ENCODE measurements at regions not wholly inside any gene's neighbourhood (a gene's known extent, or its start where the extent isn't known, plus 50 kb on each side); places are given as distances from the start of the nearest gene placed in this dataset.
"Not testable (repeated sequence)": the region's sequence is repeated elsewhere in the genome, so short reads cannot be mapped to it uniquely, and the experiment has no call there.

DNA sequence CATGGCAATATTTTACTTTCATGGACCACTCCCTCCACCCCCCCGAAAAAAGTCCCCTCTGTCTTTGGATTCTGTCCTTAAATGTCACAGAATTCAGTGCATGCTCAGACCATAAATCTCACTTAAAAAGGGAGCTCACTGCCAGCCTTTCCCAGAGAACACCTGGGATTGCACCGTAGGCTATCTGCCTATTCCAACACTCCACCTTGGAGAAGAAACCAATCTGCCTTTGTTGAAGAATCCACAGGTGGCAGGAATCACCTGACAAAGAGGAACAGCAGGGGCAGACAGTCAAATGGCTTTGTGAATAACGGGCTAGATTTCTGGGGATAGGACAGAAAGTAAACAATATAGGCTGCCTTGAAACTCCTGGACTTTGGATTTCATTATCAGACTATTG is 306.7 kb upstream of the BRINP1 start:
- FAIRE-seq: no peak
- no peak overlapping the region for H3K27ac ChIP-seq (ENCODE audit: low read depth in 1 of 3, low read length in 2 of 3)

DNA sequence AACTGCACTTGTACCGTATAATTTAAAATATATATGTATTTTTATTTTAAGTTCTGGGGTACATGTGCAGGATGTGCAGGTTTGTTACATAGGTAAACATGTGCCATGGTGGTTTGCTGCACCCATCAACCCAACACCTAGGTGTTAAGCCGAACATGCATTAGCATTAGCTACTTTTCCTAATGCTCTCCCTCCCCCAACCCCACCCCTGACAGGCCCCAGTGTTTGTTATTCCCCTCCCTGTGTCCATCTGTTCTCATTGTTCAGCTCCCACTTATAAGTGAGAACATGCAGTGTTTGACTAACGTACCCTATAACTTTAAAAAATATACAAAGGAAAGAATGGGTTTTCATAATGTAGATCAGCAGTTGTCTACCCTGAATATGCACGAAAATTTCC is 303.5 kb upstream of the BRINP1 start:
- H3K4me1 ChIP-seq (ENCODE audit: control insufficient read depth in 3 of 3, insufficient read depth in 2 of 3, low read depth in 1 of 3, low read length in 2 of 3); H3K9me3 ChIP-seq (ENCODE audit: control insufficient read depth in 2 of 2, insufficient read depth in 1 of 2, low read depth in 1 of 2, low read length in 1 of 2); H3K27ac ChIP-seq (ENCODE audit: low read depth in 1 of 3, low read length in 2 of 3); H3K36me3 ChIP-seq (ENCODE audit: control insufficient read depth in 3 of 3, insufficient read depth in 2 of 3, low read depth in 1 of 3, low read length in 3 of 3); DNase-seq; H3K27me3 ChIP-seq (ENCODE audit: control insufficient read depth in 3 of 3, insufficient read depth in 3 of 3, low read length in 3 of 3); H3K4me3 ChIP-seq (ENCODE audit: low read depth in 1 of 3, low read length in 3 of 3); FAIRE-seq: not testable (repeated sequence)
- WGBS, 3 donors: 64 to 66% (median 66%) methylated on average over 4 of the region's 4 CpGs

More for the DNA sequence above, 306.7 kb upstream of the BRINP1 start:
- no peaks in the 10 kb centered on the region for H3K4me1 ChIP-seq (ENCODE audit: control insufficient read depth in 3 of 3, insufficient read depth in 2 of 3, low read depth in 1 of 3, low read length in 2 of 3)
- no peaks in the 10 kb centered on the region for H3K9me3 ChIP-seq (ENCODE audit: control insufficient read depth in 2 of 2, insufficient read depth in 1 of 2, low read depth in 1 of 2, low read length in 1 of 2)
- no peak overlapping the region for H3K4me3 ChIP-seq (ENCODE audit: low read depth in 1 of 3, low read length in 3 of 3)
- no peaks in the 10 kb centered on the region for H3K36me3 ChIP-seq (ENCODE audit: control insufficient read depth in 3 of 3, insufficient read depth in 2 of 3, low read depth in 1 of 3, low read length in 3 of 3)
- no peak for DNase-seq
- H3K27me3 ChIP-seq (ENCODE audit: control insufficient read depth in 3 of 3, insufficient read depth in 3 of 3, low read length in 3 of 3): no peaks in the 10 kb centered on the region
- 26 to 40% (median 27%) methylated on average over 3 of the region's 3 CpGs for WGBS, 3 donors

- H3K36me3 ChIP-seq (ENCODE audit: control insufficient read depth in 3 of 3, insufficient read depth in 2 of 3, low read depth in 1 of 3, low read length in 3 of 3): no peaks in the 10 kb centered on the region
- DNase-seq: no peak
- H3K9me3 ChIP-seq (ENCODE audit: control insufficient read depth in 2 of 2, insufficient read depth in 1 of 2, low read depth in 1 of 2, low read length in 1 of 2): no peaks in the 10 kb centered on the region
- H3K27ac ChIP-seq (ENCODE audit: low read depth in 1 of 3, low read length in 2 of 3): no peak overlapping the region
- no peaks in the 10 kb centered on the region for H3K4me1 ChIP-seq (ENCODE audit: control insufficient read depth in 3 of 3, insufficient read depth in 2 of 3, low read depth in 1 of 3, low read length in 2 of 3)
- H3K27me3 ChIP-seq (ENCODE audit: control insufficient read depth in 3 of 3, insufficient read depth in 3 of 3, low read length in 3 of 3): no peaks in the 10 kb centered on the region
- H3K4me3 ChIP-seq (ENCODE audit: low read depth in 1 of 3, low read length in 3 of 3): no peak overlapping the region
- FAIRE-seq: no peak
- WGBS, 3 donors: 75 to 96% (median 81%) methylated on average over 2 of the region's 2 CpGs
Measured at GRCh38 chr9:119667916-119668315, 298.7 kb upstream of the BRINP1 start.

DNA sequence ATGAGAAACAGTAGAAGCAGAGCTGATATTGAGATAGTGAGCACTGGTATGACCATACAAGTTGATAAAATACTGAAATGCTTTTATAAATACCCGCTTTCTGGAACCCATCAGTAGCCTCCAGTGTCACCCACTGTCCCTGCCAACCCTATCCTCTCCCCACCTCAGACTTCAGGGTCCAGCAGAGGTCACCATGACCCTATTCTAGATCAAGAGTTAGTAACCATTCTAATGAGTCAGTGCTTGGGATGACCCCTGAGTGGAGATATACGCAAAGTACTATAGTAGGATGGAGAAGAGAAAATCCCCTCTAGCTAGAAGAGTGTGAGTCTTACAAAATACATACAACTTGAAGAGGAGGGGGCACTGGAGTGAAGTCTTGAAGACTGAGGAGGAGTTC is 297.9 kb upstream of the BRINP1 start:
- no peak for DNase-seq
- H3K4me1 ChIP-seq (ENCODE audit: control insufficient read depth in 3 of 3, insufficient read depth in 2 of 3, low read depth in 1 of 3, low read length in 2 of 3): no peaks in the 10 kb centered on the region
- H3K36me3 ChIP-seq (ENCODE audit: control insufficient read depth in 3 of 3, insufficient read depth in 2 of 3, low read depth in 1 of 3, low read length in 3 of 3): no peaks in the 10 kb centered on the region
- FAIRE-seq: no peak
- no peak overlapping the region for H3K4me3 ChIP-seq (ENCODE audit: low read depth in 1 of 3, low read length in 3 of 3)
- 68 to 86% (median 76%) methylated on average over 2 of the region's 2 CpGs for WGBS, 3 donors
- H3K27me3 ChIP-seq (ENCODE audit: control insufficient read depth in 3 of 3, insufficient read depth in 3 of 3, low read length in 3 of 3): no peaks in the 10 kb centered on the region
- H3K27ac ChIP-seq (ENCODE audit: low read depth in 1 of 3, low read length in 2 of 3): no peak overlapping the region
- no peaks in the 10 kb centered on the region for H3K9me3 ChIP-seq (ENCODE audit: control insufficient read depth in 2 of 2, insufficient read depth in 1 of 2, low read depth in 1 of 2, low read length in 1 of 2)

- Histone ChIP-seq H3K4me1 (ENCODE audit: control insufficient read depth in 3 of 3, insufficient read depth in 2 of 3, low read depth in 1 of 3, low read length in 2 of 3) (no peaks in the 10 kb centered on the region), H3K27ac (ENCODE audit: low read depth in 1 of 3, low read length in 2 of 3) (no peak overlapping the region), H3K9me3 (ENCODE audit: control insufficient read depth in 2 of 2, insufficient read depth in 1 of 2, low read depth in 1 of 2, low read length in 1 of 2) (no peaks in the 10 kb centered on the region), H3K27me3 (ENCODE audit: control insufficient read depth in 3 of 3, insufficient read depth in 3 of 3, low read length in 3 of 3) (no peaks in the 10 kb centered on the region), H3K4me3 (ENCODE audit: low read depth in 1 of 3, low read length in 3 of 3) (no peak overlapping the region), H3K36me3 (ENCODE audit: control insufficient read depth in 3 of 3, insufficient read depth in 2 of 3, low read depth in 1 of 3, low read length in 3 of 3) (no peaks in the 10 kb centered on the region)
- WGBS, 3 donors: 70 to 76% (median 71%) methylated on average over 4 of the region's 4 CpGs
- DNase-seq: no peak
- FAIRE-seq: no peak
Measured at GRCh38 chr9:119662329-119662728, 293.1 kb upstream of the BRINP1 start.

GRCh38 chr9:119652931-119653330 is 283.7 kb upstream of the BRINP1 start:
- no peaks in the 10 kb centered on the region for H3K36me3 ChIP-seq (ENCODE audit: control insufficient read depth in 3 of 3, insufficient read depth in 2 of 3, low read depth in 1 of 3, low read length in 3 of 3)
- DNase-seq (no peak), FAIRE-seq (no peak)
- no peaks in the 10 kb centered on the region for H3K27me3 ChIP-seq (ENCODE audit: control insufficient read depth in 3 of 3, insufficient read depth in 3 of 3, low read length in 3 of 3)
- no peaks in the 10 kb centered on the region for H3K9me3 ChIP-seq (ENCODE audit: control insufficient read depth in 2 of 2, insufficient read depth in 1 of 2, low read depth in 1 of 2, low read length in 1 of 2)
- 56 to 63% (median 57%) methylated on average over 5 of the region's 5 CpGs for WGBS, 3 donors
- no peak overlapping the region for H3K4me3 ChIP-seq (ENCODE audit: low read depth in 1 of 3, low read length in 3 of 3)
- no peak overlapping the region for H3K27ac ChIP-seq (ENCODE audit: low read depth in 1 of 3, low read length in 2 of 3)
- H3K4me1 ChIP-seq (ENCODE audit: control insufficient read depth in 3 of 3, insufficient read depth in 2 of 3, low read depth in 1 of 3, low read length in 2 of 3): no peaks in the 10 kb centered on the region

GRCh38 chr9:119649205-119649604 is 280.0 kb upstream of the BRINP1 start:
- Histone ChIP-seq H3K36me3 (ENCODE audit: control insufficient read depth in 3 of 3, insufficient read depth in 2 of 3, low read depth in 1 of 3, low read length in 3 of 3) (no peaks in the 10 kb centered on the region), H3K27me3 (ENCODE audit: control insufficient read depth in 3 of 3, insufficient read depth in 3 of 3, low read length in 3 of 3) (no peaks in the 10 kb centered on the region), H3K4me3 (ENCODE audit: low read depth in 1 of 3, low read length in 3 of 3) (no peak overlapping the region)

GRCh38 chr9:119639287-119639955 is 270.2 kb upstream of the BRINP1 start:
- Histone ChIP-seq H3K27me3 (ENCODE audit: control insufficient read depth in 3 of 3, insufficient read depth in 3 of 3, low read length in 3 of 3) (no peaks in the 10 kb centered on the region), H3K27ac (ENCODE audit: low read depth in 1 of 3, low read length in 2 of 3) (no peak overlapping the region), H3K9me3 (ENCODE audit: control insufficient read depth in 2 of 2, insufficient read depth in 1 of 2, low read depth in 1 of 2, low read length in 1 of 2) (peaks cover 0 to 2% of the 10 kb centered on the region in 2 donors), H3K4me1 (ENCODE audit: control insufficient read depth in 3 of 3, insufficient read depth in 2 of 3, low read depth in 1 of 3, low read length in 2 of 3) (no peaks in the 10 kb centered on the region), H3K4me3 (ENCODE audit: low read depth in 1 of 3, low read length in 3 of 3) (no peak overlapping the region), H3K36me3 (ENCODE audit: control insufficient read depth in 3 of 3, insufficient read depth in 2 of 3, low read depth in 1 of 3, low read length in 3 of 3) (no peaks in the 10 kb centered on the region)
- 62 to 64% (median 64%) methylated on average over 12 of the region's 12 CpGs for WGBS, 3 donors
- FAIRE-seq: no peak
- DNase-seq: no peak

More at GRCh38 chr9:119649205-119649604, 280.0 kb upstream of the BRINP1 start:
- Histone ChIP-seq H3K27ac (ENCODE audit: low read depth in 1 of 3, low read length in 2 of 3) (no peak overlapping the region), H3K4me1 (ENCODE audit: control insufficient read depth in 3 of 3, insufficient read depth in 2 of 3, low read depth in 1 of 3, low read length in 2 of 3) (no peaks in the 10 kb centered on the region), H3K9me3 (ENCODE audit: control insufficient read depth in 2 of 2, insufficient read depth in 1 of 2, low read depth in 1 of 2, low read length in 1 of 2) (no peaks in the 10 kb centered on the region)
- FAIRE-seq (no peak), DNase-seq (no peak)

DNA sequence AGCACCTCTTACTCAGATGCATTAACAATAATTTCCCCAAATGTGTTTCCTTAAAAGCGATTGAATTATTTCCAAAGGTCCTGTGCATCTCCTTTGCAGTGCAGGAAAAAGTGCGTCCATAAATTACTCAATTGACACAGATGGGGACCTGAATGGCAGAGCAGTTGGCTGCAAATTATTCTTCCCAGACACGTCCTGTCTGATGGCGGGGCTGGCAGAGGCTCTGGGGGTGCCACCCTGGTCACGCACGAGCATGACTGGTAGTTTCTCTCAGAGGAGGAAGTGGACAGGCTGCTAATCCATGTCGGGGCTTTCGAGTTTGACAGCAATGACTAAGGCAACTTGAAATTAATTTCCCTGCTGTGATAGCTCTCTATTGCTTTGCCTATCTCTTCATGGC is 264.8 kb upstream of the BRINP1 start:
- H3K4me1 ChIP-seq (ENCODE audit: control insufficient read depth in 3 of 3, insufficient read depth in 2 of 3, low read depth in 1 of 3, low read length in 2 of 3): no peaks in the 10 kb centered on the region
- no peak overlapping the region for H3K4me3 ChIP-seq (ENCODE audit: low read depth in 1 of 3, low read length in 3 of 3)
- DNase-seq (no peak), FAIRE-seq (no peak)
- H3K27ac ChIP-seq (ENCODE audit: low read depth in 1 of 3, low read length in 2 of 3): no peak overlapping the region
- 50 to 66% (median 63%) methylated on average over 8 of the region's 8 CpGs for WGBS, 3 donors
- no peaks in the 10 kb centered on the region for H3K9me3 ChIP-seq (ENCODE audit: control insufficient read depth in 2 of 2, insufficient read depth in 1 of 2, low read depth in 1 of 2, low read length in 1 of 2)
- H3K36me3 ChIP-seq (ENCODE audit: control insufficient read depth in 3 of 3, insufficient read depth in 2 of 3, low read depth in 1 of 3, low read length in 3 of 3): no peaks in the 10 kb centered on the region
- H3K27me3 ChIP-seq (ENCODE audit: control insufficient read depth in 3 of 3, insufficient read depth in 3 of 3, low read length in 3 of 3): no peaks in the 10 kb centered on the region

Measured in small intestine (tissue), 7 donors.